H9 (cell line): ENCODE measurements at regions not wholly inside any gene's neighbourhood (a gene's known extent, or its start where the extent isn't known, plus 50 kb on each side); places are given as distances from the start of the nearest gene placed in this dataset.
A peak's percentile ranks its signal among the peaks of the same experiment; 100 is the strongest.

Source experiments
- DNase-seq: peaks from one replicate; pipeline ENCODE4 v3.0.0-alpha.2; 2017
- H2AFZ ChIP-seq: one replicate; pipeline ENCODE4 v1.6.1; 2013; ENCODE audit warnings: mild to moderate bottlenecking, low read length, control low read depth, moderate library complexity
- H2AK5ac ChIP-seq: 2 replicates; pipeline ENCODE4 v1.6.1; 2013; ENCODE audit warnings: low read length, control low read depth, mixed read lengths; ENCODE audit not compliant: insufficient read length
- H2BK120ac ChIP-seq: one replicate; pipeline ENCODE4 v1.6.1; 2013; ENCODE audit warnings: low read depth, mild to moderate bottlenecking, low read length, control low read depth, inconsistent platforms; ENCODE audit not compliant: poor library complexity, severe bottlenecking
- H2BK12ac ChIP-seq: 2 replicates; pipeline ENCODE4 v1.6.1; 2013; ENCODE audit warnings: low read length, control low read depth, mixed read lengths, low read depth; ENCODE audit not compliant: insufficient read length
- H2BK15ac ChIP-seq: 2 replicates; pipeline ENCODE4 v1.6.1; 2013; ENCODE audit warnings: low read depth, low read length, control low read depth
- H2BK20ac ChIP-seq: one replicate; pipeline ENCODE4 v1.6.1; 2013; ENCODE audit warnings: low read depth, mild to moderate bottlenecking, low read length, control low read depth, inconsistent platforms; ENCODE audit not compliant: poor library complexity, severe bottlenecking
- H2BK5ac ChIP-seq: 2 replicates; pipeline ENCODE4 v1.6.1; 2013; ENCODE audit warnings: low read length, control low read depth, mixed read lengths; ENCODE audit not compliant: insufficient read length
- H3K14ac ChIP-seq: 2 replicates; pipeline ENCODE4 v1.6.1; 2013; ENCODE audit warnings: low read length, control low read depth; ENCODE audit not compliant: insufficient read depth
- H3K18ac ChIP-seq: 2 replicates; pipeline ENCODE4 v1.6.1; 2013; ENCODE audit warnings: low read depth, mild to moderate bottlenecking, mixed read lengths, low read length, control low read depth; ENCODE audit not compliant: insufficient read length
- H3K23ac ChIP-seq: 2 replicates; pipeline ENCODE4 v1.6.1; 2013; ENCODE audit warnings: low read length, control low read depth, mixed read lengths, low read depth; ENCODE audit not compliant: insufficient read length
- H3K23me2 ChIP-seq: 2 replicates; pipeline ENCODE4 v1.6.1; 2013; ENCODE audit warnings: low read depth, mild to moderate bottlenecking, mixed read lengths, low read length, control low read depth; ENCODE audit not compliant: insufficient read length, poor library complexity, severe bottlenecking
- H3K27ac ChIP-seq: 2 replicates; pipeline ENCODE4 v1.5.1; 2013; ENCODE audit warnings: low read length, control low read depth, mixed read lengths, low read depth; ENCODE audit not compliant: insufficient read length
- H3K27me3 ChIP-seq: 2 replicates; pipeline ENCODE4 v1.6.1; 2013; ENCODE audit warnings: low read length, control low read depth, inconsistent platforms; ENCODE audit not compliant: insufficient read depth
- H3K4ac ChIP-seq: 2 replicates; pipeline ENCODE4 v1.6.1; 2013; ENCODE audit warnings: low read depth, mild to moderate bottlenecking, control low read depth, inconsistent platforms, low read length, moderate library complexity
- H3K4me1 ChIP-seq: 2 replicates; pipeline ENCODE4 v1.6.1; 2013; ENCODE audit warnings: low read length, control low read depth, inconsistent platforms; ENCODE audit not compliant: insufficient read depth
- H3K4me2 ChIP-seq: 2 replicates; pipeline ENCODE4 v1.6.1; 2013; ENCODE audit warnings: low read length, control low read depth, mixed read lengths; ENCODE audit not compliant: insufficient read length, insufficient read depth
- H3K56ac ChIP-seq: 2 replicates; pipeline ENCODE4 v1.6.1; 2013; ENCODE audit warnings: low read depth, mild to moderate bottlenecking, mixed read lengths, low read length, control low read depth; ENCODE audit not compliant: insufficient read length
- H3K79me1 ChIP-seq: 2 replicates; pipeline ENCODE4 v1.6.1; 2013; ENCODE audit warnings: low read depth, mild to moderate bottlenecking, moderate library complexity, low read length, control low read depth, inconsistent platforms; ENCODE audit not compliant: insufficient read depth, poor library complexity, severe bottlenecking
- H3K79me2 ChIP-seq: 2 replicates; pipeline ENCODE4 v1.6.1; 2013; ENCODE audit warnings: low read length, control low read depth, inconsistent platforms; ENCODE audit not compliant: insufficient read depth
- H3K9ac ChIP-seq: 2 replicates; pipeline ENCODE4 v1.6.1; 2013; ENCODE audit warnings: low read length, control low read depth, mixed read lengths; ENCODE audit not compliant: insufficient read length; ENCODE audit errors: extremely low read depth
- H3K9me3 ChIP-seq: one replicate; pipeline ENCODE4 v1.6.1; 2013; ENCODE audit warnings: low read depth, low read length, inconsistent platforms; ENCODE audit not compliant: control insufficient read depth
- H3T11ph ChIP-seq: one replicate; pipeline ENCODE4 v1.6.1; 2013; ENCODE audit warnings: mild to moderate bottlenecking, low read length, control low read depth, inconsistent platforms
- H4K20me1 ChIP-seq: one replicate; pipeline ENCODE4 v1.6.1; 2013; ENCODE audit not compliant: control insufficient read depth, insufficient read length, insufficient read depth
- H4K5ac ChIP-seq: 2 replicates; pipeline ENCODE4 v1.6.1; 2013; ENCODE audit warnings: low read depth, mild to moderate bottlenecking, mixed read lengths, low read length, control low read depth; ENCODE audit not compliant: insufficient read length
- H4K8ac ChIP-seq: replicated peaks from 2 replicates; pipeline ENCODE4 v1.6.1; 2013; ENCODE audit warnings: low read length, control low read depth, mixed read lengths, low read depth; ENCODE audit not compliant: insufficient read length
- H4K91ac ChIP-seq: 2 replicates; pipeline ENCODE4 v1.6.1; 2013; ENCODE audit warnings: low read depth, mild to moderate bottlenecking, moderate library complexity, mixed read lengths, low read length, control low read depth; ENCODE audit not compliant: insufficient read length
- H3K27ac Mint-ChIP-seq, 3 experiments: 2 replicates in 2 of 3; 3 replicates in 1 of 3; pipeline ENCODE4 v1.8.0; 2020 to 2021; ENCODE audit warnings: mixed read lengths in 3 of 3, mild to moderate bottlenecking in 1 of 3, moderate library complexity in 1 of 3
- H3K27me3 Mint-ChIP-seq: 2 replicates; pipeline ENCODE4 v1.8.0; 2021; ENCODE audit warnings: low read depth, mild to moderate bottlenecking, moderate library complexity, mixed read lengths
- H3K36me3 Mint-ChIP-seq, 3 experiments: 2 replicates in 2 of 3; 3 replicates in 1 of 3; pipeline ENCODE4 v1.8.0; 2020 to 2021; ENCODE audit warnings: low read depth in 3 of 3, mixed read lengths in 3 of 3; ENCODE audit not compliant: insufficient read depth in 1 of 3
- H3K4me1 Mint-ChIP-seq, 2 experiments: 2 replicates each; pipeline ENCODE4 v1.8.0; 2020; ENCODE audit warnings: mixed read lengths in 2 of 2
- H3K4me3 Mint-ChIP-seq, 2 experiments: 2 replicates in 1 of 2; 3 replicates in 1 of 2; pipeline ENCODE4 v1.8.0; 2020 to 2021; ENCODE audit warnings: mild to moderate bottlenecking in 2 of 2, mixed read lengths in 2 of 2, moderate library complexity in 1 of 2
- H3K9me3 Mint-ChIP-seq, 2 experiments: 2 replicates in 1 of 2; 3 replicates in 1 of 2; pipeline ENCODE4 v1.8.0; 2020; ENCODE audit warnings: mild to moderate bottlenecking in 2 of 2, mixed read lengths in 2 of 2, moderate library complexity in 1 of 2
- WGBS: extraction: QIAGEN DNeasy Blood & Tissue Kit; methylation state at CpG from one replicate; pipeline ENCODE4 v1.1.7; 2013; ENCODE audit warnings: missing lambda C conversion rate, low lambda C conversion rate, mixed read lengths; ENCODE audit not compliant: insufficient read length; ENCODE audit errors: extremely low coverage; 5-methylcytosine and 5-hydroxymethylcytosine counted together
- TF ChIP-seq, protein P1 (sequence below): fragments of 200-600 bp; sonication (generic); conservative IDR thresholded peaks from 3 replicates; pipeline ENCODE4 v1.8.0; 2021; ENCODE audit warnings: antibody characterized with exemption, mild to moderate bottlenecking

DNA sequence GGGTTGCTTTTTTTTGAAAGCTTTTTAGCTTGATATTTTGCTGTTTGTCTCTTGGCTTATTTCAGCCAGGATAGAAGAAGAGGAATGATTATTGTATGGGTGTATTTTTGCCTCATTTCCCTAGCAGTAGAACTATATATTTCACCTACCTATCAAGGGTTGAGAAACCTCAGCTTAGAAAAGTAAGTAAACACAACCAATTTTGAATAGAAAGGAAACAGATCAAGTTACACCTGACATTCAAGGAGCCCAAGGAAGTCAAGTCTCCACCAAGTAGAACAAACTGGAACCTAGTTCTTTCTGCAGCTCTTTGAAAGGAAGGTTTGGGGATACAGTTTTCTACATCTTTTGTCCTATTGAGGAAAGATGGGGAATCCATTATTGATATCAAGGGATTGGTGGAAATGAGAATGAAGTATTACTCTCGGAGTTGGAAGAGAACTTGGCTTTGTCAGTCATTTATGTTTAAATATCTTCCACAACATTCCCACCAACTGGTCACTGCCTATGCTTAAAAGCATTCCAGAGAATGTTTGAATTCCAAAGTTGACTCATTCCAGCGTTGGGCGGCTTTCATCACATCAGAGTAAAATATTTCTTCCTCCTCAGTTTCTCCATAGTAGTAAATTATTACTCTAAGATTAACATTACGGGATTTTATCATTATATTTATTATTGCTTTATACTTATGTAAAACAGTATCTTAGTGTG lies 207.8 kb upstream of the CNKSR2 start:
- H3K79me1 ChIP-seq, result no peaks in the 10 kb centered on the region
- peaks cover 0 to 12% of the 10 kb centered on the region in 2 experiments; a peak in 3 of 5 replicates for H3K9me3 Mint-ChIP-seq
- no peak overlapping the region for H3K4me2 ChIP-seq

More for the DNA sequence above, 207.8 kb upstream of the CNKSR2 start:
- H3K9me3 ChIP-seq, result peaks cover 7% of the 10 kb centered on the region
- no peak overlapping the region for H3K9ac ChIP-seq
- no peaks in the 10 kb centered on the region for H3K27me3 Mint-ChIP-seq
- TF ChIP-seq, protein P1, sequence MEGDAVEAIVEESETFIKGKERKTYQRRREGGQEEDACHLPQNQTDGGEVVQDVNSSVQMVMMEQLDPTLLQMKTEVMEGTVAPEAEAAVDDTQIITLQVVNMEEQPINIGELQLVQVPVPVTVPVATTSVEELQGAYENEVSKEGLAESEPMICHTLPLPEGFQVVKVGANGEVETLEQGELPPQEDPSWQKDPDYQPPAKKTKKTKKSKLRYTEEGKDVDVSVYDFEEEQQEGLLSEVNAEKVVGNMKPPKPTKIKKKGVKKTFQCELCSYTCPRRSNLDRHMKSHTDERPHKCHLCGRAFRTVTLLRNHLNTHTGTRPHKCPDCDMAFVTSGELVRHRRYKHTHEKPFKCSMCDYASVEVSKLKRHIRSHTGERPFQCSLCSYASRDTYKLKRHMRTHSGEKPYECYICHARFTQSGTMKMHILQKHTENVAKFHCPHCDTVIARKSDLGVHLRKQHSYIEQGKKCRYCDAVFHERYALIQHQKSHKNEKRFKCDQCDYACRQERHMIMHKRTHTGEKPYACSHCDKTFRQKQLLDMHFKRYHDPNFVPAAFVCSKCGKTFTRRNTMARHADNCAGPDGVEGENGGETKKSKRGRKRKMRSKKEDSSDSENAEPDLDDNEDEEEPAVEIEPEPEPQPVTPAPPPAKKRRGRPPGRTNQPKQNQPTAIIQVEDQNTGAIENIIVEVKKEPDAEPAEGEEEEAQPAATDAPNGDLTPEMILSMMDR, result no peak
- no peak overlapping the region for H2BK5ac ChIP-seq
- no peak overlapping the region for H2BK12ac ChIP-seq
- H3K4ac ChIP-seq, result no peak overlapping the region
- H3K56ac ChIP-seq, result no peak overlapping the region
- no peak overlapping the region for H3K4me3 Mint-ChIP-seq
- H3K23me2 ChIP-seq, result no peaks in the 10 kb centered on the region
- H3K14ac ChIP-seq, result no peak overlapping the region
- H4K91ac ChIP-seq, result no peak overlapping the region
- WGBS, result no CpG with 5 or more reads among the region's 4 CpGs
- peak overlapping the region in 2 of 3 experiments; percentile 77 to 84; a peak in 3 of 7 replicates for H3K27ac Mint-ChIP-seq
- no peak overlapping the region for H2AK5ac ChIP-seq
- H3T11ph ChIP-seq, result no peak overlapping the region
- H2AFZ ChIP-seq, result no peak overlapping the region
- H4K20me1 ChIP-seq, result no peaks in the 10 kb centered on the region
- H3K4me1 ChIP-seq, result no peaks in the 10 kb centered on the region
- H3K27ac ChIP-seq, result no peak overlapping the region
- H4K5ac ChIP-seq, result no peak overlapping the region
- no peaks in the 10 kb centered on the region for H3K79me2 ChIP-seq
- H4K8ac ChIP-seq, result no peak overlapping the region
- H3K23ac ChIP-seq, result no peak overlapping the region
- peaks cover 8 to 10% of the 10 kb centered on the region in 2 experiments for H3K4me1 Mint-ChIP-seq
- H3K27me3 ChIP-seq, result no peaks in the 10 kb centered on the region
- H3K36me3 Mint-ChIP-seq, result no peaks in the 10 kb centered on the region
- no peak overlapping the region for H2BK120ac ChIP-seq
- H3K18ac ChIP-seq, result no peak overlapping the region
- H2BK20ac ChIP-seq, result no peak overlapping the region
- H2BK15ac ChIP-seq, result no peak overlapping the region
- DNase-seq, result no peak
